ENCODE measurements at regions not wholly inside any gene's neighbourhood (a gene's known extent, or its start where the extent isn't known, plus 50 kb on each side); places are given as distances from the start of the nearest gene placed in this dataset.

GRCh38 chr14:26846388-26846787, 248.6 kb upstream of the NOVA1 start:
- no peak for TF ChIP-seq CTCF (IDR thresholded peaks at IDR 0.05)

DNA sequence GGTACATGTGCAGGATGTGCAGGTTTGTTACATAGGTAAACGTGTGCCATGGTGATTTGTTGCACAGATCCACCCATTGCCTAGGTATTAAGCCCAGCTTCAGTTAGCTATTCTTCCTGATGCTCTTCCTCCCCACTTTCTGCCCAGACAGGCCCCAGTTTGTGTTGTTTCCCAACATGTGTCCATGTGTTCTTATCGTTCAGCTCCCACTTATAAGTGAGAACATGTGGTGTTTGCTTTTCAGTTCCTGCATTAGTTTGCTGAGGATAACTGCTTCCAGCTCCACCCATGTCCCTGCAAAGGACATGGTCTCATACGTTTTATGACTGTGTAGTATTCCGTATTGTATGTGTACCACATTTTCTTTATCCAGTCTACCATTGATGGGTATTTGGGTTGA, 251.7 kb upstream of the NOVA1 start:
- TF ChIP-seq CTCF (IDR thresholded peaks at IDR 0.05) = no peak
- Histone ChIP-seq H3K36me3 (no peaks in the 10 kb centered on the region), H3K9me3 (no peaks in the 10 kb centered on the region), H3K4me1 (no peaks in the 10 kb centered on the region), H3K27me3 (no peaks in the 10 kb centered on the region), H3K4me3 (no peak overlapping the region), H3K27ac (no peak overlapping the region)
- DNase-seq (ENCODE audit: low spot score) = no peak

More at GRCh38 chr14:26846388-26846787, 248.6 kb upstream of the NOVA1 start:
- no peak for DNase-seq (ENCODE audit: low spot score)
- Histone ChIP-seq H3K27ac (no peak overlapping the region), H3K27me3 (no peaks in the 10 kb centered on the region), H3K9me3 (no peaks in the 10 kb centered on the region), H3K4me3 (no peak overlapping the region), H3K36me3 (no peaks in the 10 kb centered on the region), H3K4me1 (no peaks in the 10 kb centered on the region)

DNA sequence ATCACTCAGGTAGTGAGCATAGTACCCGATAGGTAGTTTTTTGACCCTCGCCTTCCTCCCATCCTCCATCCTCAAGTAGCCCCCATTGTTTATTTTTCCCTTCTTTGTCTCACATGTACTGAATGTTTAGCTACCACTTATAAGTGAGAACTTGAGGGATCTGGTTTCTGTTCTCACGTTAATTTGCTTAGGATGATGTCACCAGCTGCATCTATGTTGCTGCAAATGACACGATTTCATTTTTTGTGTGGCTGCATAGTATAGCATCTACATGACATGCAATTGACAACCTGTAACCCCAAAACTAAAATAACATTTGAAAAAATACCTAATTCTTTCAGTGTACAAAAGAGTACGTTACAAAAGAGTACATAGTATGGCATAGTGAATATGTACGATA, 254.0 kb upstream of the NOVA1 start:
- DNase-seq (ENCODE audit: low spot score) = no peak
- Histone ChIP-seq H3K36me3 (no peaks in the 10 kb centered on the region), H3K4me3 (no peak overlapping the region), H3K27ac (no peak overlapping the region), H3K9me3 (no peaks in the 10 kb centered on the region), H3K27me3 (no peaks in the 10 kb centered on the region), H3K4me1 (no peaks in the 10 kb centered on the region)
- TF ChIP-seq CTCF (IDR thresholded peaks at IDR 0.05) = no peak

DNA sequence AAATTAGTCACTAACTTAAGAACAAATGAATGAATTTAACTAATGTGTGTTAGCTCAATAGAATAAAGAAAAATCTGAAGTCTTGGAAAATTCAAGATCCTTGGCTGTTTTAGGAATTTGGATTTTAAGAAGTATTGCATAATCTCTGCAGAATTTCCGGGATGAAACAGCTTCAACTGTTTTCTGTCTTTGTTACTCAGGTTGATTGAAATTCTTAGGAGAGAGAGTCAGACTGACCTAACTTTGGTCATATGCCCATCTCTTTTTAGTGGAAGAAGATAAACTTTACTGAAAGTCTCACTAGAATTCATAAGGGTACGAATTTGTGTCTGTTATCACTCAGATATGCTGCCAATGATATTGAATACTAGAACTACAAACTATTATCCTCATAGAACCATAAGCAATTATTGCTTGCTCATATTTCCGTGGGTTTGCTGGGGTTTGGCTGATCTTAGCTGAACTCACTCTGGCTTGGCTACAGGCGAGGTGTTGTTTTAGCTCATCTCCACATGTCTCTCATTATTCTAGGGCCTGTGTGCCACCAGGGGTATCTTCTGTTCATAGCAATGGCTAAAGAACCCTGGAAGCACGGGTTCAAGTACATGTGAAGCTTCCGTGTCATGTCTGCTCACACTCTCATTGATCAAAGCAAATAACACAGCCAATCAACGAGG, 257.4 kb upstream of the NOVA1 start:
- Histone ChIP-seq H3K4me3 (no peak overlapping the region), H3K36me3 (no peaks in the 10 kb centered on the region), H3K27me3 (no peaks in the 10 kb centered on the region), H3K9me3 (no peaks in the 10 kb centered on the region), H3K4me1 (no peaks in the 10 kb centered on the region), H3K27ac (peak overlapping the region in 1 of 2 donors; percentile 59)
- TF ChIP-seq CTCF (IDR thresholded peaks at IDR 0.05) = no peak
- DNase-seq (ENCODE audit: low spot score) = no peak

GRCh38 chr14:26856876-26857518, 259.2 kb upstream of the NOVA1 start:
- Histone ChIP-seq H3K4me3 (no peak overlapping the region), H3K27ac (peak overlapping the region in 1 of 2 donors; percentile 65), H3K27me3 (no peaks in the 10 kb centered on the region), H3K9me3 (no peaks in the 10 kb centered on the region), H3K36me3 (no peaks in the 10 kb centered on the region), H3K4me1 (no peaks in the 10 kb centered on the region)
- DNase-seq (ENCODE audit: low spot score) = no peak
- TF ChIP-seq CTCF (IDR thresholded peaks at IDR 0.05) = no peak

Data from right atrium auricular region (tissue), 2 donors.